ENCODE measurements at regions not wholly inside any gene's neighbourhood (a gene's known extent, or its start where the extent isn't known, plus 50 kb on each side); places are given as distances from the start of the nearest gene placed in this dataset.
"Not testable (repeated sequence)": the region's sequence is repeated elsewhere in the genome, so short reads cannot be mapped to it uniquely, and the experiment has no call there.

DNA sequence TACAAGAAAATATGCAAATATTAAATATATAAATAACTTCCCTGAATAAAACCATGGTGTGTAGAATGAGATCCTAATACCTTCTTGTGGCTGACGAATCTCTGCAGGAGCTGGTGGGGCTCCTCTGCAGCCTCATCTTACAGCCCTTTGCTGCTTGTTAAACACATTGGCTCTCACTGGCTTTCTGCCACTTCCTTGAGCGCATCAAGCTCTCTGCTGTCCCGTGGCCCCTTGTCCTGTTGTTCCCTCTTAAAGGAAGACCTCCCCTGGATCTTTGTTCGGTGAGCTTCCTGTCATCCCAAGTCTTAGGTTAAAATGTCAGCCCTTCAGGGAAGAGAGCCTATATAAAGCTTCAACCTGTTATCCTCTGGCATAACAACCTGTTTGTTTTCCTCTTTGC, 519.6 kb downstream of the DOK5 start:
- TF ChIP-seq ESRRG (CRISPR knock-in tag; IDR thresholded peaks at IDR 0.05) = no peak
- no peak for ATAC-seq

DNA sequence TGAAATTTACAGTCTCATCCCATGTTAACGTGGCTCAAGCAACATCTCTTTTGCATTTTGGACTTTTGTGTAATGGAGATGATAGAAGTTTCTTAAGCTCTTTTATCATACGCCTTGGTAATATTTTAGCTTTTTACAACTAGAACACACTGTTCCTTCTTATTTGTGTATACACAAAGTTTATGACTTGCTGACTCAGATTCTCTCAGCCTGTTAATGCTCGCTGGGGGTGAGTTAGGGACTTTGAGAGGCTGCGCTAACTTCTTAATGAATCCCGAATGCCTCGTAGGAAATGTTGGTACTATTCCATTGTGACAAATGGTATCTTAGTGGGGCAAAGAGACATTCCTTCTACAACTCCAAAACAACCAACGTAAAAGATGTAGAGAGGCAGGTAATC, 509.7 kb downstream of the DOK5 start:
- TF ChIP-seq, protein P1, sequence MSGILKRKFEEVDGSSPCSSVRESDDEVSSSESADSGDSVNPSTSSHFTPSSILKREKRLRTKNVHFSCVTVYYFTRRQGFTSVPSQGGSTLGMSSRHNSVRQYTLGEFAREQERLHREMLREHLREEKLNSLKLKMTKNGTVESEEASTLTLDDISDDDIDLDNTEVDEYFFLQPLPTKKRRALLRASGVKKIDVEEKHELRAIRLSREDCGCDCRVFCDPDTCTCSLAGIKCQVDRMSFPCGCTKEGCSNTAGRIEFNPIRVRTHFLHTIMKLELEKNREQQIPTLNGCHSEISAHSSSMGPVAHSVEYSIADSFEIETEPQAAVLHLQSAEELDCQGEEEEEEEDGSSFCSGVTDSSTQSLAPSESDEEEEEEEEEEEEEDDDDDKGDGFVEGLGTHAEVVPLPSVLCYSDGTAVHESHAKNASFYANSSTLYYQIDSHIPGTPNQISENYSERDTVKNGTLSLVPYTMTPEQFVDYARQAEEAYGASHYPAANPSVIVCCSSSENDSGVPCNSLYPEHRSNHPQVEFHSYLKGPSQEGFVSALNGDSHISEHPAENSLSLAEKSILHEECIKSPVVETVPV (CRISPR knock-in tag; IDR thresholded peaks at IDR 0.05) = no peak
- TF ChIP-seq PPARA (CRISPR knock-in tag; IDR thresholded peaks at IDR 0.05; ENCODE audit: borderline replicate concordance) = no peak
- no peak for TF ChIP-seq ZNF8 (CRISPR knock-in tag; IDR thresholded peaks at IDR 0.05)
- TF ChIP-seq ZC3H10 (CRISPR knock-in tag; IDR thresholded peaks at IDR 0.05) = no peak
- no peak for TF ChIP-seq CSDC2 (CRISPR knock-in tag; IDR thresholded peaks at IDR 0.05)
- TF ChIP-seq ARNTL (CRISPR knock-in tag; IDR thresholded peaks at IDR 0.05; ENCODE audit: borderline replicate concordance, low read depth) = no peak
- TF ChIP-seq ISL1 (CRISPR knock-in tag; IDR thresholded peaks at IDR 0.05) = no peak
- no peak for TF ChIP-seq ZNF565 (CRISPR knock-in tag; conservative IDR thresholded peaks at IDR 0.05; ENCODE audit: low read depth)
- TF ChIP-seq TCF4 (CRISPR knock-in tag; IDR thresholded peaks at IDR 0.05; ENCODE audit: borderline replicate concordance) = no peak
- TF ChIP-seq ESRRG (CRISPR knock-in tag; IDR thresholded peaks at IDR 0.05) = no peak
- TF ChIP-seq PATZ1 (CRISPR knock-in tag; IDR thresholded peaks at IDR 0.05; ENCODE audit: borderline replicate concordance) = no peak
- TF ChIP-seq RARB (CRISPR knock-in tag; IDR thresholded peaks at IDR 0.05) = no peak
- TF ChIP-seq ZFP30 (CRISPR knock-in tag; IDR thresholded peaks at IDR 0.05) = no peak
- TF ChIP-seq, protein P2, sequence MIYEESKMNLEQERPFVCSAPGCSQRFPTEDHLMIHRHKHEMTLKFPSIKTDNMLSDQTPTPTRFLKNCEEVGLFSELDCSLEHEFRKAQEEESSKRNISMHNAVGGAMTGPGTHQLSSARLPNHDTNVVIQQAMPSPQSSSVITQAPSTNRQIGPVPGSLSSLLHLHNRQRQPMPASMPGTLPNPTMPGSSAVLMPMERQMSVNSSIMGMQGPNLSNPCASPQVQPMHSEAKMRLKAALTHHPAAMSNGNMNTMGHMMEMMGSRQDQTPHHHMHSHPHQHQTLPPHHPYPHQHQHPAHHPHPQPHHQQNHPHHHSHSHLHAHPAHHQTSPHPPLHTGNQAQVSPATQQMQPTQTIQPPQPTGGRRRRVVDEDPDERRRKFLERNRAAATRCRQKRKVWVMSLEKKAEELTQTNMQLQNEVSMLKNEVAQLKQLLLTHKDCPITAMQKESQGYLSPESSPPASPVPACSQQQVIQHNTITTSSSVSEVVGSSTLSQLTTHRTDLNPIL (CRISPR knock-in tag; IDR thresholded peaks at IDR 0.05; ENCODE audit: low read depth) = no peak
- TF ChIP-seq GLIS3 (CRISPR knock-in tag; IDR thresholded peaks at IDR 0.05) = no peak
- TF ChIP-seq OSR1 (CRISPR knock-in tag; IDR thresholded peaks at IDR 0.05) = no peak
- no peak for TF ChIP-seq POU6F1 (CRISPR knock-in tag; IDR thresholded peaks at IDR 0.05; ENCODE audit: borderline replicate concordance, low read depth)
- no peak for TF ChIP-seq SNAI2 (CRISPR knock-in tag; IDR thresholded peaks at IDR 0.05)
- TF ChIP-seq, protein P3, sequence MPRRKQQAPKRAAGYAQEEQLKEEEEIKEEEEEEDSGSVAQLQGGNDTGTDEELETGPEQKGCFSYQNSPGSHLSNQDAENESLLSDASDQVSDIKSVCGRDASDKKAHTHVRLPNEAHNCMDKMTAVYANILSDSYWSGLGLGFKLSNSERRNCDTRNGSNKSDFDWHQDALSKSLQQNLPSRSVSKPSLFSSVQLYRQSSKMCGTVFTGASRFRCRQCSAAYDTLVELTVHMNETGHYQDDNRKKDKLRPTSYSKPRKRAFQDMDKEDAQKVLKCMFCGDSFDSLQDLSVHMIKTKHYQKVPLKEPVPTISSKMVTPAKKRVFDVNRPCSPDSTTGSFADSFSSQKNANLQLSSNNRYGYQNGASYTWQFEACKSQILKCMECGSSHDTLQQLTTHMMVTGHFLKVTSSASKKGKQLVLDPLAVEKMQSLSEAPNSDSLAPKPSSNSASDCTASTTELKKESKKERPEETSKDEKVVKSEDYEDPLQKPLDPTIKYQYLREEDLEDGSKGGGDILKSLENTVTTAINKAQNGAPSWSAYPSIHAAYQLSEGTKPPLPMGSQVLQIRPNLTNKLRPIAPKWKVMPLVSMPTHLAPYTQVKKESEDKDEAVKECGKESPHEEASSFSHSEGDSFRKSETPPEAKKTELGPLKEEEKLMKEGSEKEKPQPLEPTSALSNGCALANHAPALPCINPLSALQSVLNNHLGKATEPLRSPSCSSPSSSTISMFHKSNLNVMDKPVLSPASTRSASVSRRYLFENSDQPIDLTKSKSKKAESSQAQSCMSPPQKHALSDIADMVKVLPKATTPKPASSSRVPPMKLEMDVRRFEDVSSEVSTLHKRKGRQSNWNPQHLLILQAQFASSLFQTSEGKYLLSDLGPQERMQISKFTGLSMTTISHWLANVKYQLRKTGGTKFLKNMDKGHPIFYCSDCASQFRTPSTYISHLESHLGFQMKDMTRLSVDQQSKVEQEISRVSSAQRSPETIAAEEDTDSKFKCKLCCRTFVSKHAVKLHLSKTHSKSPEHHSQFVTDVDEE (CRISPR knock-in tag; IDR thresholded peaks at IDR 0.05) = no peak
- no peak for ATAC-seq

DNA sequence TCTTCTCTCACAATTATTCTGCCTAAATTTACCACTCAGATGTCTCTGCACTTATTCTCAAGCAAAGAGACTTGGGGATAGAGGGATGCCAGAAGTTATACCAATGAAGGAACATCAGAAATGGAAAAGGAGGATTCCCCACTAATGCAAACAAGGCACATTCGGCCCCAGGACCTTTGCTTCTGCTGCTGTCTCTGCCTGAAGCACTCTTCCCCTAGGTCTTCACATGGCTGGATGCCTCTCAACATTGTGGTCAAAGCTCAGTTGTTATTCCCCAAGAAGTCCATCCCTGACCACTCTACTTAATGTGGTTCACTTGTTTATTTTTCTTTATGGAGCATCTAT, 508.7 kb downstream of the DOK5 start:
- no peak for ATAC-seq
- TF ChIP-seq, protein P1 (CRISPR knock-in tag; IDR thresholded peaks at IDR 0.05) = no peak
- TF ChIP-seq ZNF70 (CRISPR knock-in tag; IDR thresholded peaks at IDR 0.05) = no peak
- no peak for TF ChIP-seq ZNF565 (CRISPR knock-in tag; conservative IDR thresholded peaks at IDR 0.05; ENCODE audit: low read depth)
- TF ChIP-seq OSR1 (CRISPR knock-in tag; IDR thresholded peaks at IDR 0.05) = no peak
- TF ChIP-seq ESRRG (CRISPR knock-in tag; IDR thresholded peaks at IDR 0.05) = no peak
- no peak for TF ChIP-seq ZFP30 (CRISPR knock-in tag; IDR thresholded peaks at IDR 0.05)

GRCh38 chr20:54983394-54984103, 508.2 kb downstream of the DOK5 start:
- not testable (repeated sequence) for ATAC-seq

Data from SK-N-SH treated with all-trans-retinoic acid at 6 μM for 48 hours (cell line).